Fibroblast of lung (primary cell): ENCODE measurements at regions not wholly inside any gene's neighbourhood (a gene's known extent, or its start where the extent isn't known, plus 50 kb on each side); places are given as distances from the start of the nearest gene placed in this dataset.

ENCODE experiments used
- DNase-seq, 2 donors: peaks; one replicate each; pipeline versions ENCODE4 v3.0.0 to v3.0.0-alpha.2; 2010; ENCODE audit warnings: low read depth in 2 of 2
- H2AFZ ChIP-seq: 2 replicates; pipeline ENCODE4 v1.5.1; 2012; ENCODE audit warnings: low read length, control low read depth, inconsistent platforms
- H3K27ac ChIP-seq: 2 replicates; pipeline ENCODE4 v1.5.1; 2011; ENCODE audit warnings: low read length, control low read depth; ENCODE audit not compliant: insufficient read depth
- H3K27me3 ChIP-seq: 2 replicates; pipeline ENCODE4 v1.5.1; 2011; ENCODE audit warnings: mild to moderate bottlenecking, low read length; ENCODE audit not compliant: control insufficient read depth, insufficient read depth
- H3K36me3 ChIP-seq: 2 replicates; pipeline ENCODE4 v1.5.1; 2011; ENCODE audit warnings: low read length; ENCODE audit not compliant: control insufficient read depth, insufficient read depth
- H3K4me1 ChIP-seq: 2 replicates; pipeline ENCODE4 v1.5.1; 2011; ENCODE audit warnings: low read length; ENCODE audit not compliant: control insufficient read depth, insufficient read depth; ENCODE audit errors: extremely low read depth
- H3K4me2 ChIP-seq: 2 replicates; pipeline ENCODE4 v1.5.1; 2011; ENCODE audit warnings: low read length, control low read depth; ENCODE audit not compliant: insufficient read depth; ENCODE audit errors: extremely low read depth
- H3K4me3 ChIP-seq, 4 experiments: fragments of 200-600 bp in 1 of 4; sonication (generic) in 1 of 4; replicated peaks in 1 of 4; 2 replicates each; pipeline ENCODE4 v1.5.1; 2011 to 2016; ENCODE audit warnings: low read length in 4 of 4, low read depth in 3 of 4, mild to moderate bottlenecking in 3 of 4, control low read depth in 2 of 4, inconsistent platforms in 1 of 4, mixed read lengths in 1 of 4; ENCODE audit not compliant: insufficient read depth in 1 of 4; ENCODE audit errors: control extremely low read depth in 1 of 4
- H3K79me2 ChIP-seq: 2 replicates; pipeline ENCODE4 v1.5.1; 2012; ENCODE audit warnings: mild to moderate bottlenecking, low read length, inconsistent platforms; ENCODE audit not compliant: control insufficient read depth, insufficient read depth
- H3K9ac ChIP-seq: 2 replicates; pipeline ENCODE4 v1.5.1; 2011; ENCODE audit warnings: mild to moderate bottlenecking, low read length, control low read depth; ENCODE audit not compliant: insufficient read depth
- H3K9me3 ChIP-seq: 2 replicates; pipeline ENCODE4 v1.5.1; 2012; ENCODE audit warnings: low read depth, low read length; ENCODE audit not compliant: control insufficient read depth, insufficient read depth
- H4K20me1 ChIP-seq: 2 replicates; pipeline ENCODE4 v1.5.1; 2011; ENCODE audit warnings: low read length; ENCODE audit not compliant: control insufficient read depth, insufficient read depth; ENCODE audit errors: extremely low read depth
- EZH2 ChIP-seq: IDR thresholded peaks from 2 replicates; pipeline ENCODE4 v1.5.1; 2012; ENCODE audit warnings: low read length, control low read depth, mild to moderate bottlenecking; ENCODE audit errors: missing control alignments
- TF ChIP-seq, protein P1 (sequence below), 2 donors: IDR thresholded peaks in 1 of 2; conservative IDR thresholded peaks in 1 of 2; 1 replicate in 1 of 2; 2 replicates in 1 of 2; pipeline ENCODE4 v1.5.1; 2011 to 2012; ENCODE audit warnings: low read length in 2 of 2, control low read depth in 1 of 2, inconsistent platforms in 1 of 2, low read depth in 1 of 2, mild to moderate bottlenecking in 1 of 2

- H3K27ac ChIP-seq = no peak overlapping the region
- H3K36me3 ChIP-seq = no peaks in the 10 kb centered on the region
- no peak overlapping the region for H2AFZ ChIP-seq
- peaks cover 9% of the 10 kb centered on the region for H3K4me1 ChIP-seq
- H3K27me3 ChIP-seq = no peaks in the 10 kb centered on the region
- H3K9ac ChIP-seq = no peak overlapping the region
- TF ChIP-seq, protein P1, sequence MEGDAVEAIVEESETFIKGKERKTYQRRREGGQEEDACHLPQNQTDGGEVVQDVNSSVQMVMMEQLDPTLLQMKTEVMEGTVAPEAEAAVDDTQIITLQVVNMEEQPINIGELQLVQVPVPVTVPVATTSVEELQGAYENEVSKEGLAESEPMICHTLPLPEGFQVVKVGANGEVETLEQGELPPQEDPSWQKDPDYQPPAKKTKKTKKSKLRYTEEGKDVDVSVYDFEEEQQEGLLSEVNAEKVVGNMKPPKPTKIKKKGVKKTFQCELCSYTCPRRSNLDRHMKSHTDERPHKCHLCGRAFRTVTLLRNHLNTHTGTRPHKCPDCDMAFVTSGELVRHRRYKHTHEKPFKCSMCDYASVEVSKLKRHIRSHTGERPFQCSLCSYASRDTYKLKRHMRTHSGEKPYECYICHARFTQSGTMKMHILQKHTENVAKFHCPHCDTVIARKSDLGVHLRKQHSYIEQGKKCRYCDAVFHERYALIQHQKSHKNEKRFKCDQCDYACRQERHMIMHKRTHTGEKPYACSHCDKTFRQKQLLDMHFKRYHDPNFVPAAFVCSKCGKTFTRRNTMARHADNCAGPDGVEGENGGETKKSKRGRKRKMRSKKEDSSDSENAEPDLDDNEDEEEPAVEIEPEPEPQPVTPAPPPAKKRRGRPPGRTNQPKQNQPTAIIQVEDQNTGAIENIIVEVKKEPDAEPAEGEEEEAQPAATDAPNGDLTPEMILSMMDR (conservative IDR thresholded peaks at IDR 0.05 in 1 of 2, IDR thresholded peaks at IDR 0.05 in 1 of 2; ENCODE audit: low read depth in 1 of 2, low read length in 2 of 2) = no peak
- TF ChIP-seq EZH2 = no peak
- H3K4me2 ChIP-seq = no peak overlapping the region
- H3K79me2 ChIP-seq = no peaks in the 10 kb centered on the region
- DNase-seq = no peak
- no peaks in the 10 kb centered on the region for H3K9me3 ChIP-seq
- no peaks in the 10 kb centered on the region for H4K20me1 ChIP-seq
- no peak overlapping the region for H3K4me3 ChIP-seq
These were observed 61.3 kb upstream of the ARID1B start for GRCh38 chr6:156715839-156716238.

- H3K79me2 ChIP-seq = no peaks in the 10 kb centered on the region
- H3K9ac ChIP-seq = no peak overlapping the region
- no peak for DNase-seq
- H3K9me3 ChIP-seq = no peaks in the 10 kb centered on the region
- no peak overlapping the region for H3K27ac ChIP-seq
- H3K36me3 ChIP-seq = no peaks in the 10 kb centered on the region
- TF ChIP-seq EZH2 = no peak
- TF ChIP-seq, protein P1 (conservative IDR thresholded peaks at IDR 0.05 in 1 of 2, IDR thresholded peaks at IDR 0.05 in 1 of 2; ENCODE audit: low read depth in 1 of 2, low read length in 2 of 2) = no peak
- H4K20me1 ChIP-seq = no peaks in the 10 kb centered on the region
- no peak overlapping the region for H3K4me3 ChIP-seq
- no peak overlapping the region for H2AFZ ChIP-seq
- H3K4me1 ChIP-seq = no peaks in the 10 kb centered on the region
- no peak overlapping the region for H3K4me2 ChIP-seq
- H3K27me3 ChIP-seq = no peaks in the 10 kb centered on the region
These were observed 63.6 kb upstream of the ARID1B start for GRCh38 chr6:156713548-156713947.

DNA sequence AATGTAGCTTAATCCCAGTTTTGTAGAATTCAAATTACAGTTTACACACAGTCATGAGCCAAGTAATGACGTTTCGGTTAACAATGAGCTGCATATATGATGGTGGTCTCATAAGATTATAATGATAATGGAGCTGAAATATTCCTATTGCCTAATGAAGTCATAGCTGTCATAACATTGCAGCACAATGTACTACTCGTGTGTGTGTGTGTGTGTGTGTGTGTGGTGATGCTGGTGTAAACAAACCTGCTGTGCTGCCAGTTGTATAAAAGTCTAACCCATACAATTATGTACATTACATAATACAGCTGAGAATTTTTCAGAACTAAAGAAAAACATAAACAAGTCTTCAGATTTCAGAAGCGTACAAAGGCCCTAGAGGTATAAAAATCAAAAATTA lies 66.7 kb upstream of the ARID1B start:
- no peaks in the 10 kb centered on the region for H3K4me1 ChIP-seq
- no peak for TF ChIP-seq EZH2
- TF ChIP-seq, protein P1 (conservative IDR thresholded peaks at IDR 0.05 in 1 of 2, IDR thresholded peaks at IDR 0.05 in 1 of 2; ENCODE audit: low read depth in 1 of 2, low read length in 2 of 2) = no peak
- DNase-seq = peak in 1 of 2 donors; percentile 53
- no peak overlapping the region for H3K4me3 ChIP-seq
- no peaks in the 10 kb centered on the region for H4K20me1 ChIP-seq
- no peak overlapping the region for H3K9ac ChIP-seq
- H3K27ac ChIP-seq = no peak overlapping the region
- no peak overlapping the region for H3K4me2 ChIP-seq
- H2AFZ ChIP-seq = no peak overlapping the region
- no peaks in the 10 kb centered on the region for H3K27me3 ChIP-seq
- no peaks in the 10 kb centered on the region for H3K9me3 ChIP-seq
- no peaks in the 10 kb centered on the region for H3K36me3 ChIP-seq
- H3K79me2 ChIP-seq = no peaks in the 10 kb centered on the region
